WTC11 (cell line): ENCODE measurements at regions not wholly inside any gene's neighbourhood (a gene's known extent, or its start where the extent isn't known, plus 50 kb on each side); places are given as distances from the start of the nearest gene placed in this dataset.

Experiments used
- ATAC-seq: fragments of 200-7000 bp; cut with Tn5 transposase; 2 replicates; pipeline ENCODE4 v1.10.0; 2021; ENCODE audit warnings: mild to moderate bottlenecking, moderate library complexity
- CTCF ChIA-PET: fragments of 300-600 bp; sonication (Branson Sonifier 250); formaldehyde crosslinking; loops from one replicate; lab custom pipeline; 2021; ENCODE audit warnings: antibody characterized with exemption; lab: Charles Lee
- POLR2A ChIA-PET: fragments of 350-600 bp; sonication (Branson Sonifier 250); formaldehyde crosslinking; loops from one replicate; lab custom pipeline; 2021; ENCODE audit warnings: antibody characterized with exemption; lab: Charles Lee
- DNase-seq: peaks from one replicate; pipeline ENCODE4 v3.0.0; 2021; ENCODE audit warnings: low spot score
- H3K27ac Mint-ChIP-seq: 2 replicates; pipeline ENCODE4 v1.8.0; 2021; ENCODE audit warnings: mixed read lengths
- H3K27me3 Mint-ChIP-seq: 2 replicates; pipeline ENCODE4 v1.8.0; 2021; ENCODE audit warnings: low read depth, mild to moderate bottlenecking, moderate library complexity, mixed read lengths
- H3K36me3 Mint-ChIP-seq: 2 replicates; pipeline ENCODE4 v1.8.0; 2021; ENCODE audit warnings: mixed read lengths
- H3K4me1 Mint-ChIP-seq: 2 replicates; pipeline ENCODE4 v1.8.0; 2022; ENCODE audit warnings: mixed read lengths
- H3K4me3 Mint-ChIP-seq: 2 replicates; pipeline ENCODE4 v1.8.0; 2021; ENCODE audit warnings: mild to moderate bottlenecking, moderate library complexity, mixed read lengths
- H3K9me3 Mint-ChIP-seq: 2 replicates; pipeline ENCODE4 v1.8.0; 2021; ENCODE audit warnings: mixed read lengths
- GABPB1 ChIP-seq: sonication (generic); formaldehyde crosslinking; IDR thresholded peaks from 2 replicates; pipeline ENCODE4 v1.8.1; 2023; ENCODE audit warnings: mild to moderate bottlenecking, missing genetic modification reagents
- GRHL2 ChIP-seq: fragments of 250-450 bp; sonication (Bioruptor Pico); IDR thresholded peaks from 2 replicates; pipeline ENCODE4 v1.8.0; 2022; ENCODE audit warnings: mild to moderate bottlenecking, moderate library complexity; ENCODE audit not compliant: insufficient replicate concordance, severe bottlenecking
- GTF2I ChIP-seq: fragments of 250-450 bp; sonication (Bioruptor Pico); conservative IDR thresholded peaks from 2 replicates; pipeline ENCODE4 v1.4.0; 2021; ENCODE audit warnings: mild to moderate bottlenecking
- JUN ChIP-seq: sonication (generic); formaldehyde crosslinking; IDR thresholded peaks from 2 replicates; pipeline ENCODE4 v1.8.0; 2023; ENCODE audit warnings: mild to moderate bottlenecking, missing genetic modification reagents
- MXD4 ChIP-seq: fragments of 250-450 bp; sonication (Bioruptor Pico); IDR thresholded peaks from 2 replicates; pipeline ENCODE4 v1.8.0; 2021; ENCODE audit warnings: mild to moderate bottlenecking, moderate library complexity, borderline replicate concordance
- NFE2L1 ChIP-seq: sonication (generic); formaldehyde crosslinking; IDR thresholded peaks from 2 replicates; pipeline ENCODE4 v1.8.1; 2023; ENCODE audit warnings: missing genetic modification reagents
- NR2C2 ChIP-seq: sonication (generic); formaldehyde crosslinking; IDR thresholded peaks from 2 replicates; pipeline ENCODE4 v1.8.0; 2022; ENCODE audit warnings: mild to moderate bottlenecking, missing genetic modification reagents
- SMAD3 ChIP-seq: sonication (generic); formaldehyde crosslinking; IDR thresholded peaks from 2 replicates; pipeline ENCODE4 v1.8.0; 2022; ENCODE audit warnings: missing genetic modification reagents, mild to moderate bottlenecking, borderline replicate concordance
- SMAD4 ChIP-seq: sonication (generic); formaldehyde crosslinking; IDR thresholded peaks from 2 replicates; pipeline ENCODE4 v1.8.0; 2022; ENCODE audit warnings: mild to moderate bottlenecking, missing genetic modification reagents
- SP1 ChIP-seq: sonication (generic); formaldehyde crosslinking; conservative IDR thresholded peaks from 2 replicates; pipeline ENCODE4 v1.8.1; 2022; ENCODE audit warnings: missing genetic modification reagents
- TCF7 ChIP-seq: sonication (generic); formaldehyde crosslinking; IDR thresholded peaks from 2 replicates; pipeline ENCODE4 v1.8.0; 2022; ENCODE audit warnings: mild to moderate bottlenecking, low read depth, missing genetic modification reagents, moderate library complexity
- TEAD1 ChIP-seq: sonication (generic); formaldehyde crosslinking; IDR thresholded peaks from 2 replicates; pipeline ENCODE4 v1.8.0; 2022; ENCODE audit warnings: mild to moderate bottlenecking, missing genetic modification reagents
- ZNF219 ChIP-seq: sonication (generic); formaldehyde crosslinking; IDR thresholded peaks from 2 replicates; pipeline ENCODE4 v1.8.0; 2023; ENCODE audit warnings: missing genetic modification reagents, mild to moderate bottlenecking, borderline replicate concordance
- ZNF263 ChIP-seq: sonication (generic); formaldehyde crosslinking; IDR thresholded peaks from 2 replicates; pipeline ENCODE4 v1.8.1; 2022; ENCODE audit warnings: low read depth, mild to moderate bottlenecking, moderate library complexity, missing genetic modification reagents
- ZNF423 ChIP-seq: fragments of 250-450 bp; sonication (Bioruptor Pico); IDR thresholded peaks from 2 replicates; pipeline ENCODE4 v2.1.2; 2022; ENCODE audit warnings: mild to moderate bottlenecking, moderate library complexity
- TF ChIP-seq, protein P1 (sequence below): fragments of 250-450 bp; sonication (Bioruptor Pico); IDR thresholded peaks from 2 replicates; pipeline ENCODE4 v2.1.2; 2022; ENCODE audit warnings: mild to moderate bottlenecking, moderate library complexity
- TF ChIP-seq, protein P2 (sequence below): sonication (generic); formaldehyde crosslinking; IDR thresholded peaks from 2 replicates; pipeline ENCODE4 v1.8.1; 2022; ENCODE audit warnings: missing genetic modification reagents, borderline replicate concordance
- TF ChIP-seq, protein P3 (sequence below): sonication (generic); formaldehyde crosslinking; IDR thresholded peaks from 2 replicates; pipeline ENCODE4 v1.8.1; 2023; ENCODE audit warnings: mild to moderate bottlenecking, missing genetic modification reagents, borderline replicate concordance
- TF ChIP-seq, protein P4 (sequence below): sonication (generic); formaldehyde crosslinking; IDR thresholded peaks from 2 replicates; pipeline ENCODE4 v1.8.0; 2022; ENCODE audit warnings: mild to moderate bottlenecking, missing genetic modification reagents
- TF ChIP-seq, protein P5 (sequence below): fragments of 250-450 bp; sonication (Bioruptor Pico); conservative IDR thresholded peaks from 2 replicates; pipeline ENCODE4 v1.9.0; 2021; ENCODE audit warnings: mild to moderate bottlenecking
- TF ChIP-seq, protein P6 (sequence below): fragments of 250-450 bp; sonication (Bioruptor Pico); IDR thresholded peaks from 2 replicates; pipeline ENCODE4 v1.9.0; 2021; ENCODE audit warnings: moderate library complexity, mild to moderate bottlenecking, inconsistent platforms, borderline replicate concordance
- TF ChIP-seq, protein P7 (sequence below): sonication (generic); formaldehyde crosslinking; IDR thresholded peaks from 2 replicates; pipeline ENCODE4 v1.8.0; 2022; ENCODE audit warnings: missing genetic modification reagents

DNA sequence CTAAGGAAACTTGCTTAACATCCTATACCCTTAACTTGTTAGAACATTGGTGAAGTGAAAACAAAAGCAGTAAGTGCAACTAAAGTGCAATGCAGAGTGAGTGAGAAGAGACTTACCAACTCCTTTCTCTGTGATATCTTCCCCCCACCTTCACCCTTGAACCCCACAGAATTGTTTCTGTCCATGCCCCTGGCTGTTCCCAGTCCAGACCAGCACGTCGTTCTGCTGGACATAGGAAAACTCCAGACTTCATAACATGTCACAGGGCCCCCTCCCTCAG lies 91.9 kb downstream of the DAD1 start:
- TF ChIP-seq, protein P1, sequence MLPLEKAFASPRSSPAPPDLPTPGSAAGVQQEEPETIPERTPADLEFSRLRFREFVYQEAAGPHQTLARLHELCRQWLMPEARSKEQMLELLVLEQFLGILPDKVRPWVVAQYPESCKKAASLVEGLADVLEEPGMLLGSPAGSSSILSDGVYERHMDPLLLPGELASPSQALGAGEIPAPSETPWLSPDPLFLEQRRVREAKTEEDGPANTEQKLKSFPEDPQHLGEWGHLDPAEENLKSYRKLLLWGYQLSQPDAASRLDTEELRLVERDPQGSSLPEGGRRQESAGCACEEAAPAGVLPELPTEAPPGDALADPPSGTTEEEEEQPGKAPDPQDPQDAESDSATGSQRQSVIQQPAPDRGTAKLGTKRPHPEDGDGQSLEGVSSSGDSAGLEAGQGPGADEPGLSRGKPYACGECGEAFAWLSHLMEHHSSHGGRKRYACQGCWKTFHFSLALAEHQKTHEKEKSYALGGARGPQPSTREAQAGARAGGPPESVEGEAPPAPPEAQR (CRISPR knock-in tag): no peak
- TF ChIP-seq, protein P2, sequence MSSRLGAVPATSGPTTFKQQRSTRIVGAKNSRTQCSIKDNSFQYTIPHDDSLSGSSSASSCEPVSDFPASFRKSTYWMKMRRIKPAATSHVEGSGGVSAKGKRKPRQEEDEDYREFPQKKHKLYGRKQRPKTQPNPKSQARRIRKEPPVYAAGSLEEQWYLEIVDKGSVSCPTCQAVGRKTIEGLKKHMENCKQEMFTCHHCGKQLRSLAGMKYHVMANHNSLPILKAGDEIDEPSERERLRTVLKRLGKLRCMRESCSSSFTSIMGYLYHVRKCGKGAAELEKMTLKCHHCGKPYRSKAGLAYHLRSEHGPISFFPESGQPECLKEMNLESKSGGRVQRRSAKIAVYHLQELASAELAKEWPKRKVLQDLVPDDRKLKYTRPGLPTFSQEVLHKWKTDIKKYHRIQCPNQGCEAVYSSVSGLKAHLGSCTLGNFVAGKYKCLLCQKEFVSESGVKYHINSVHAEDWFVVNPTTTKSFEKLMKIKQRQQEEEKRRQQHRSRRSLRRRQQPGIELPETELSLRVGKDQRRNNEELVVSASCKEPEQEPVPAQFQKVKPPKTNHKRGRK: no peak
- TF ChIP-seq SP1 (CRISPR knock-in tag) (no peak), TCF7 (no peak), SMAD3 (CRISPR knock-in tag) (no peak), SMAD4 (CRISPR knock-in tag) (no peak), TEAD1 (no peak), ZNF423 (no peak), ZNF263 (CRISPR knock-in tag) (no peak), GABPB1 (CRISPR knock-in tag) (no peak), JUN (CRISPR knock-in tag) (no peak)
- TF ChIP-seq, protein P3, sequence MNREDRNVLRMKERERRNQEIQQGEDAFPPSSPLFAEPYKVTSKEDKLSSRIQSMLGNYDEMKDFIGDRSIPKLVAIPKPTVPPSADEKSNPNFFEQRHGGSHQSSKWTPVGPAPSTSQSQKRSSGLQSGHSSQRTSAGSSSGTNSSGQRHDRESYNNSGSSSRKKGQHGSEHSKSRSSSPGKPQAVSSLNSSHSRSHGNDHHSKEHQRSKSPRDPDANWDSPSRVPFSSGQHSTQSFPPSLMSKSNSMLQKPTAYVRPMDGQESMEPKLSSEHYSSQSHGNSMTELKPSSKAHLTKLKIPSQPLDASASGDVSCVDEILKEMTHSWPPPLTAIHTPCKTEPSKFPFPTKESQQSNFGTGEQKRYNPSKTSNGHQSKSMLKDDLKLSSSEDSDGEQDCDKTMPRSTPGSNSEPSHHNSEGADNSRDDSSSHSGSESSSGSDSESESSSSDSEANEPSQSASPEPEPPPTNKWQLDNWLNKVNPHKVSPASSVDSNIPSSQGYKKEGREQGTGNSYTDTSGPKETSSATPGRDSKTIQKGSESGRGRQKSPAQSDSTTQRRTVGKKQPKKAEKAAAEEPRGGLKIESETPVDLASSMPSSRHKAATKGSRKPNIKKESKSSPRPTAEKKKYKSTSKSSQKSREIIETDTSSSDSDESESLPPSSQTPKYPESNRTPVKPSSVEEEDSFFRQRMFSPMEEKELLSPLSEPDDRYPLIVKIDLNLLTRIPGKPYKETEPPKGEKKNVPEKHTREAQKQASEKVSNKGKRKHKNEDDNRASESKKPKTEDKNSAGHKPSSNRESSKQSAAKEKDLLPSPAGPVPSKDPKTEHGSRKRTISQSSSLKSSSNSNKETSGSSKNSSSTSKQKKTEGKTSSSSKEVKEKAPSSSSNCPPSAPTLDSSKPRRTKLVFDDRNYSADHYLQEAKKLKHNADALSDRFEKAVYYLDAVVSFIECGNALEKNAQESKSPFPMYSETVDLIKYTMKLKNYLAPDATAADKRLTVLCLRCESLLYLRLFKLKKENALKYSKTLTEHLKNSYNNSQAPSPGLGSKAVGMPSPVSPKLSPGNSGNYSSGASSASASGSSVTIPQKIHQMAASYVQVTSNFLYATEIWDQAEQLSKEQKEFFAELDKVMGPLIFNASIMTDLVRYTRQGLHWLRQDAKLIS (CRISPR knock-in tag): no peak
- TF ChIP-seq, protein P4, sequence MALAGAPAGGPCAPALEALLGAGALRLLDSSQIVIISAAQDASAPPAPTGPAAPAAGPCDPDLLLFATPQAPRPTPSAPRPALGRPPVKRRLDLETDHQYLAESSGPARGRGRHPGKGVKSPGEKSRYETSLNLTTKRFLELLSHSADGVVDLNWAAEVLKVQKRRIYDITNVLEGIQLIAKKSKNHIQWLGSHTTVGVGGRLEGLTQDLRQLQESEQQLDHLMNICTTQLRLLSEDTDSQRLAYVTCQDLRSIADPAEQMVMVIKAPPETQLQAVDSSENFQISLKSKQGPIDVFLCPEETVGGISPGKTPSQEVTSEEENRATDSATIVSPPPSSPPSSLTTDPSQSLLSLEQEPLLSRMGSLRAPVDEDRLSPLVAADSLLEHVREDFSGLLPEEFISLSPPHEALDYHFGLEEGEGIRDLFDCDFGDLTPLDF (CRISPR knock-in tag): no peak
- TF ChIP-seq, protein P5, sequence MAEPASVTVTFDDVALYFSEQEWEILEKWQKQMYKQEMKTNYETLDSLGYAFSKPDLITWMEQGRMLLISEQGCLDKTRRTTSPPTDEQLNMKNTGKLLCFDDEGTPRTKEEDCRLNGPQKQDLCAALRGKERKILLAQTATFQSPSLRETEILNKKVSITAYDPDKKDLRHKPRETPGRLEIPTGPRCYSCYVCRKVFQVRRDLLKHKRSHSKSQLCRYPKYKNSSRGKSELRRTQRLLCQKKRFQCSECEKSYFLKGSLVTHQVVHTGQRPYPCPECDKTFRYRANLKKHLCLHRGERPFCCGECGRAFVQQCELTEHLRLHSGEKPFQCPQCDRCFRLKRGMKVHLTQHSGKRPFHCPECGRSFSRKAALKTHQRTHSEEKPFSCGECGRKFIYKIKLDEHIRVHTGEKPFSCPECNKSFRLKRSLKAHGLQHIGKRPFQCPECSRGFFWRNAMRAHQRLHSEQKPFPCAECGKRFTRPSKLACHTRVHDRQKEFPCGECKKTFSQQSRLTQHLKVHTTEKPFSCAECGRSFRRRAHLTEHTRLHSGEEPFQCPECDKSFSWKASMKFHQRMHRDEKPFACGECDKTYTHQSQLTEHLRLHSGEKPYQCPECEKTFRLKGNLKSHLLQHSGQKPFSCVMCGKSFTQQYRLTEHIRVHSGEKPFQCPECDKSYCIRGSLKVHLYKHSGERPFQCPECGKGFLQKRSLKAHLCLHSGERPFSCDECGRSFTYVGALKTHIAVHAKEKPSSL: no peak
- DNase-seq: no peak
- no peaks in the 10 kb centered on the region for H3K9me3 Mint-ChIP-seq
- POLR2A ChIA-PET: no interaction called here
- no peaks in the 10 kb centered on the region for H3K36me3 Mint-ChIP-seq
- H3K27me3 Mint-ChIP-seq: no peaks in the 10 kb centered on the region
- H3K4me1 Mint-ChIP-seq: peaks cover 7% of the 10 kb centered on the region
- CTCF ChIA-PET: interaction anchor here (1.0 kb wide), 1 partner anchor 59 kb away, joined by 3 read pairs; no protein-coding TSS in a partner anchor
- ATAC-seq: no peak
- no peak overlapping the region for H3K4me3 Mint-ChIP-seq
- no peak overlapping the region for H3K27ac Mint-ChIP-seq

DNA sequence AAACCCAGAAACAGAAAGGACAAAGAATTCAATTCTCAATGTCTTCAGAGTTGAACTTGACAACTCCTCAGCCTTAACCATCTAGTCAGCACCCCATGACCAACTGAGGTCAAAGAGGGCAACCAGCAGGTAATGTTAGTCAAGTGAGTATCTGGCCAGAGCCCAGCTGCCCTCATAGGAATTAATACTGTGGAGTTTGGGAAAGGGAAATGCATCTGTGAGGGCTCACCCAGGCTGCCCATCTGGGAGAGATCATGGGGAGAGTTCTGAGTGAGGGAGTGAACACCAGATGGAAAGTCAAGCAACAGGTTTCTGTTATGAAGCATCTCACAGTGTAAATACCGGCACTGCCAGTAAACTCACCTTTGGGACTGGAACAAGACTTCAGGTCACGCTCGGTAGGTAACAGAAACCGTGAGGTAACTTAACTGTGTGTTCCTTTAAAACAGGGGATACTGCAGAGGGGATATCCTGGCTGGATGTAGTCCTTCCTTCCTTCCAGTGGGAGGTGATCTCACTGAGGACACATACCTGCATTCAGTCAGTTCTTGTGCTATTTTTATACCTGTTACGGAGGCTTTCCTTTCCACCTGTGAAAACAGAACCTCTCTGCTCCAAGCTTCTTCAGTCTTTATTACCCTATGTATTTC lies 94.4 kb downstream of the DAD1 start:
- no peak for DNase-seq
- ATAC-seq: peak; percentile 83
- H3K4me3 Mint-ChIP-seq: no peak overlapping the region
- TF ChIP-seq GTF2I (CRISPR knock-in tag) (no peak), GRHL2 (CRISPR knock-in tag) (no peak), ZNF219 (CRISPR knock-in tag) (no peak), NFE2L1 (no peak), NR2C2 (CRISPR knock-in tag) (no peak), MXD4 (no peak), TCF7 (no peak)
- TF ChIP-seq, protein P6, sequence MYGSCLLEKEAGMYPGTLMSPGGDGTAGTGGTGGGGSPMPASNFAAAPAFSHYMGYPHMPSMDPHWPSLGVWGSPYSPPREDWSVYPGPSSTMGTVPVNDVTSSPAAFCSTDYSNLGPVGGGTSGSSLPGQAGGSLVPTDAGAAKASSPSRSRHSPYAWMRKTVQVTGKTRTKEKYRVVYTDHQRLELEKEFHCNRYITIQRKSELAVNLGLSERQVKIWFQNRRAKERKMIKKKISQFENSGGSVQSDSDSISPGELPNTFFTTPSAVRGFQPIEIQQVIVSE (CRISPR knock-in tag): no peak
- TF ChIP-seq, protein P7, sequence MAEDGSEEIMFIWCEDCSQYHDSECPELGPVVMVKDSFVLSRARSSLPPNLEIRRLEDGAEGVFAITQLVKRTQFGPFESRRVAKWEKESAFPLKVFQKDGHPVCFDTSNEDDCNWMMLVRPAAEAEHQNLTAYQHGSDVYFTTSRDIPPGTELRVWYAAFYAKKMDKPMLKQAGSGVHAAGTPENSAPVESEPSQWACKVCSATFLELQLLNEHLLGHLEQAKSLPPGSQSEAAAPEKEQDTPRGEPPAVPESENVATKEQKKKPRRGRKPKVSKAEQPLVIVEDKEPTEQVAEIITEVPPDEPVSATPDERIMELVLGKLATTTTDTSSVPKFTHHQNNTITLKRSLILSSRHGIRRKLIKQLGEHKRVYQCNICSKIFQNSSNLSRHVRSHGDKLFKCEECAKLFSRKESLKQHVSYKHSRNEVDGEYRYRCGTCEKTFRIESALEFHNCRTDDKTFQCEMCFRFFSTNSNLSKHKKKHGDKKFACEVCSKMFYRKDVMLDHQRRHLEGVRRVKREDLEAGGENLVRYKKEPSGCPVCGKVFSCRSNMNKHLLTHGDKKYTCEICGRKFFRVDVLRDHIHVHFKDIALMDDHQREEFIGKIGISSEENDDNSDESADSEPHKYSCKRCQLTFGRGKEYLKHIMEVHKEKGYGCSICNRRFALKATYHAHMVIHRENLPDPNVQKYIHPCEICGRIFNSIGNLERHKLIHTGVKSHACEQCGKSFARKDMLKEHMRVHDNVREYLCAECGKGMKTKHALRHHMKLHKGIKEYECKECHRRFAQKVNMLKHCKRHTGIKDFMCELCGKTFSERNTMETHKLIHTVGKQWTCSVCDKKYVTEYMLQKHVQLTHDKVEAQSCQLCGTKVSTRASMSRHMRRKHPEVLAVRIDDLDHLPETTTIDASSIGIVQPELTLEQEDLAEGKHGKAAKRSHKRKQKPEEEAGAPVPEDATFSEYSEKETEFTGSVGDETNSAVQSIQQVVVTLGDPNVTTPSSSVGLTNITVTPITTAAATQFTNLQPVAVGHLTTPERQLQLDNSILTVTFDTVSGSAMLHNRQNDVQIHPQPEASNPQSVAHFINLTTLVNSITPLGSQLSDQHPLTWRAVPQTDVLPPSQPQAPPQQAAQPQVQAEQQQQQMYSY (CRISPR knock-in tag): no peak

More for the DNA sequence above, 94.4 kb downstream of the DAD1 start:
- Mint-ChIP-seq H3K27me3 (peaks cover 4% of the 10 kb centered on the region), H3K9me3 (no peaks in the 10 kb centered on the region), H3K27ac (no peak overlapping the region), H3K4me1 (peaks cover 24% of the 10 kb centered on the region), H3K36me3 (no peaks in the 10 kb centered on the region)
- ChIA-PET CTCF (no interaction called here), POLR2A (no interaction called here)
